ENCODE measurements at regions not wholly inside any gene's neighbourhood (a gene's known extent, or its start where the extent isn't known, plus 50 kb on each side); places are given as distances from the start of the nearest gene placed in this dataset.

GRCh38 chr2:53429901-53430300 lies 337.7 kb upstream of the CHAC2 start:
- TF ChIP-seq CTCF (IDR thresholded peaks at IDR 0.05), result no peak
- no peaks in the 10 kb centered on the region for H3K4me1 ChIP-seq (ENCODE audit: control insufficient read depth in 1 of 2, insufficient read depth in 1 of 2, low read depth in 1 of 2, low read length in 1 of 2)
- no peak overlapping the region for H3K27ac ChIP-seq
- H3K4me3 ChIP-seq (ENCODE audit: low read depth in 1 of 2, low read length in 1 of 2), result no peak overlapping the region
- H3K9me3 ChIP-seq, result no peaks in the 10 kb centered on the region
- H3K27me3 ChIP-seq, result no peaks in the 10 kb centered on the region
- no peaks in the 10 kb centered on the region for H3K36me3 ChIP-seq

GRCh38 chr2:53424902-53425301 lies 342.7 kb upstream of the CHAC2 start:
- Histone ChIP-seq H3K9me3 (no peaks in the 10 kb centered on the region), H3K4me3 (ENCODE audit: low read depth in 1 of 2, low read length in 1 of 2) (no peak overlapping the region), H3K36me3 (no peaks in the 10 kb centered on the region), H3K4me1 (ENCODE audit: control insufficient read depth in 1 of 2, insufficient read depth in 1 of 2, low read depth in 1 of 2, low read length in 1 of 2) (no peaks in the 10 kb centered on the region), H3K27me3 (no peaks in the 10 kb centered on the region), H3K27ac (no peak overlapping the region)
- TF ChIP-seq CTCF (IDR thresholded peaks at IDR 0.05), result no peak

- Histone ChIP-seq H3K9me3 (no peaks in the 10 kb centered on the region), H3K36me3 (no peaks in the 10 kb centered on the region), H3K4me3 (ENCODE audit: low read depth in 1 of 2, low read length in 1 of 2) (no peak overlapping the region), H3K4me1 (ENCODE audit: control insufficient read depth in 1 of 2, insufficient read depth in 1 of 2, low read depth in 1 of 2, low read length in 1 of 2) (no peaks in the 10 kb centered on the region), H3K27ac (no peak overlapping the region), H3K27me3 (no peaks in the 10 kb centered on the region)
- no peak for TF ChIP-seq CTCF (IDR thresholded peaks at IDR 0.05)
Measured at GRCh38 chr2:53423465-53423864, 344.1 kb upstream of the CHAC2 start.

- H3K27me3 ChIP-seq, result no peaks in the 10 kb centered on the region
- H3K9me3 ChIP-seq, result no peaks in the 10 kb centered on the region
- no peak overlapping the region for H3K4me3 ChIP-seq (ENCODE audit: low read depth in 1 of 2, low read length in 1 of 2)
- H3K4me1 ChIP-seq (ENCODE audit: control insufficient read depth in 1 of 2, insufficient read depth in 1 of 2, low read depth in 1 of 2, low read length in 1 of 2), result no peaks in the 10 kb centered on the region
- H3K36me3 ChIP-seq, result no peaks in the 10 kb centered on the region
- H3K27ac ChIP-seq, result no peak overlapping the region
- no peak for TF ChIP-seq CTCF (IDR thresholded peaks at IDR 0.05)
Measured at GRCh38 chr2:53422979-53423378, 344.6 kb upstream of the CHAC2 start.

GRCh38 chr2:53417385-53417784 lies 350.2 kb upstream of the CHAC2 start:
- Histone ChIP-seq H3K9me3 (no peaks in the 10 kb centered on the region), H3K4me1 (ENCODE audit: control insufficient read depth in 1 of 2, insufficient read depth in 1 of 2, low read depth in 1 of 2, low read length in 1 of 2) (no peaks in the 10 kb centered on the region), H3K27ac (no peak overlapping the region), H3K4me3 (ENCODE audit: low read depth in 1 of 2, low read length in 1 of 2) (no peak overlapping the region), H3K27me3 (no peaks in the 10 kb centered on the region), H3K36me3 (no peaks in the 10 kb centered on the region)
- TF ChIP-seq CTCF (IDR thresholded peaks at IDR 0.05), result no peak
